ENCODE measurements at regions not wholly inside any gene's neighbourhood (a gene's known extent, or its start where the extent isn't known, plus 50 kb on each side); places are given as distances from the start of the nearest gene placed in this dataset.
A peak's percentile ranks its signal among the peaks of the same experiment; 100 is the strongest.
"Not testable (repeated sequence)": the region's sequence is repeated elsewhere in the genome, so short reads cannot be mapped to it uniquely, and the experiment has no call there.

DNA sequence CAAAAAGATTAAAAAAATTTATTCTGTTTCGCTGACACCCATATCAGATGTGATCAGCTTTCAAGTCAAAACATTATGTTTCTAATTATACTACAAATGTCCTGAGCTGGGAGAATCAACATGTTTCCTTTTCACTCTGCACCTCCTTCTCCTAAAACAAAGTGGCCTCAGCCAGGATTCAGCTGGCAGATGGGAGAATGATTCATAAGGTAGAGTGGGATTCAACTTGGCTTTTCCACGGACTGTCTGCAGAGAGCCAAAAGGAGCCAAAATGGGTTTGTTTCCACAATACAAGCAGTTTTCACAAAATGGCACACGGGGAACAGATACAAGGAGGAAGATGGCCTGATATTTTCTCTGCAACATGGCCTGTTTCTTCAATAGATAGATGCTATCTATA lies 376.5 kb upstream of the PRKCQ start:
- in situ Hi-C loops (cut with MboI; ENCODE audit: low pct_unique_long_range_greater_than_20kb, low sequenced_read_pairs), result no loop called here
- no peak for DNase-seq

DNA sequence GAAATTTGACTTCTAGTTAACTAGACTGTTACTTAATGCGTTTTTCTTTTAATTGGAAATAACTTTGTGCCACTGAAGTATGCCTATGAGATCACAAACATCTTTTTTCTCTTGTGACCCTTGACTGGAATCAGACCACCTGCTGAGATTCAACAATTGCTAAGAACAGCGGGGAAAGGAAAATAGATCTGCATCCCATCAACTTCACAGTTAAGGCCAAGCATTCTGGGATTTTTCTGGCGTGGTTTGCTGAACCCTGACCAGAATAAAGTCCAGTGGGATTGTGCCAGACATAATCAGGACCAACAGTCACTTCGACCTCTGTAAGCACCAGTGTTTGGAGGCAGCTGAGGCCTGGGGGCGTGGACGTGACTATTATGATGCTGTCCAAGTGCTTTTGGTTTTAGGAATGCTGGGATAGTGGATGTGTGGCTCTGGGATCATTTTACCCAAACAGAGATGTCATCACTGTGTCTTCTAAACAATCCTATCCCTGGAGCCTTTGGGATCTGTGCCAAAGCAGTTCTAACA lies 373.3 kb upstream of the PRKCQ start:
- in situ Hi-C loops (cut with MboI; ENCODE audit: low pct_unique_long_range_greater_than_20kb, low sequenced_read_pairs), result no loop called here
- DNase-seq, result no peak

DNA sequence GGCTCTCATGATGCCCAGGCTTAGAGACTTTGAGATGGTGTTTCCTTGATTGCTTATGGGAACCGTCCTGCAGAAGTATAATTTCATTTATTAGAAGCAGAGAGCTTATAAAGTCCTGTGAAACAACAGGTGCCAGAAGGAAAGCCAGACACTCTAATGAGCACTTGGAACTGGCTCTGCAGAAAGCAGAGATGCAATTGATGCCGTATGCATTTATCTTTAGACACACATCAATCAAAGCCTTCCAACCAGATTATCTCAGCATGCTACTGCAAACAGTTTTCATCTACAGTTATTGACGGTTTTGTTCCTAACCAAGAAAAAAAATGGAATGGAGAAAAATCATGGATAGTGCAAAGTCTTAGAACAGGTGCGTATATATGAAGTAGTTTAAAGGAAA lies 371.7 kb upstream of the PRKCQ start:
- in situ Hi-C loops (cut with MboI; ENCODE audit: low pct_unique_long_range_greater_than_20kb, low sequenced_read_pairs), result no loop called here
- no peak for DNase-seq

DNA sequence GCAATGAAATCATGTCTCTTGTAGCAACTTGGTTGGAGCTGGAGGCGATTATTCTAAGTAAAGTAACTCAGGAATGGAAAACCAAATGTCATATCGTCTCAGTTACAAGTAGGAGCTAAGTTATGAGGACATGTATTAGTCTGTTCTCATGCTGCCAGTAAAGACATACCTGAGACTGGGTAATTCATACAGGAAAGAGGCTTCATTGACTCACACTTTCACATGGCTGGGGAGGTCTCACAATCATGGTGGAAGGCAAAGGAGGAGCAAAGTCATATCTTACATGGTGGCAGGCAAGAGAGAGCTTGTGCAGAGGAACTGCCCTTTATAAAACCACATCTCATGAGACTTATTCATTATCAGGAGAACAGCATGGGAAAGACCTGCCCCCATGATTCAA lies 370.1 kb upstream of the PRKCQ start:
- in situ Hi-C loops (cut with MboI; ENCODE audit: low pct_unique_long_range_greater_than_20kb, low sequenced_read_pairs), result no loop called here

DNA sequence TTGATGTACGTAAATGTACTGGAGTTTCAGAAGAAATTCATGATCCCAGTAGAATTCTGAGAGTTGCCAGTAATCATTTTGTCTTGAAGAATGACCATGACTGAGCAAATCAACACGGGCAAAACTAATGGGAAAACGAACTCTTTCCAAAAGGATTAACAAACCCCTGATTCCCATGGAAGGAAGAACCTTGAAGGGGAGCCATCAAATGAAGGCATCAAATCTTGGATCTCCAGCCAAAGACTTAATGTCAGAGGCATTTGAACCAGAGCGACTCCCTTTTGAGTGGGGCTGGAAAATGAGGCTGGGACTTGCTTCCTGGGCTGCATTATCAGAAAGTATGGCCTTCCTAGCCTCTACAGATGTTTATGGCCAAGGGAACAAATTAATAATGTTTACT lies 364.4 kb upstream of the PRKCQ start:
- no peak for DNase-seq
- in situ Hi-C loops (cut with MboI; ENCODE audit: low pct_unique_long_range_greater_than_20kb, low sequenced_read_pairs), result no loop called here

More for the DNA sequence above, 370.1 kb upstream of the PRKCQ start:
- no peak for DNase-seq

DNA sequence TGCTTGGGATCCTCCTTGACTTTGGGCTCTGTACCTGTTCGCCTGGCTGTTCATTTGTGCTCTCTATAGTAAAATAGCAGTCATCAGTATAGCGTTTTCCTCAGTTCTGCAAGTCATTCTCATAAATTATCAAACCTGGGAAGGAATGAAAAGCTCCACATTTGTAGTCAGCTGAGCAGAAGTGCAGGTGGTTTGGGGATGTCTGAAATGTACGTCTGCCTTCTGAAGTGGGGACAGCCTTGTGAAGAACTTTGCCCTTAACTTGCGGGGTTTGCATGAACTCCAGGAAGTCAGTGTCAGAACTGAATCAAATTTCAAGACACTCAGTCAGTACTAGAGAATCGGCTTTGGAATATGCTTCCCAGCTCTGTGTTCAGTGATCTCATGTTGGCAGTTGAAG lies 358.3 kb upstream of the PRKCQ start:
- no peak for DNase-seq
- in situ Hi-C loops (cut with MboI; ENCODE audit: low pct_unique_long_range_greater_than_20kb, low sequenced_read_pairs), result no loop called here

DNA sequence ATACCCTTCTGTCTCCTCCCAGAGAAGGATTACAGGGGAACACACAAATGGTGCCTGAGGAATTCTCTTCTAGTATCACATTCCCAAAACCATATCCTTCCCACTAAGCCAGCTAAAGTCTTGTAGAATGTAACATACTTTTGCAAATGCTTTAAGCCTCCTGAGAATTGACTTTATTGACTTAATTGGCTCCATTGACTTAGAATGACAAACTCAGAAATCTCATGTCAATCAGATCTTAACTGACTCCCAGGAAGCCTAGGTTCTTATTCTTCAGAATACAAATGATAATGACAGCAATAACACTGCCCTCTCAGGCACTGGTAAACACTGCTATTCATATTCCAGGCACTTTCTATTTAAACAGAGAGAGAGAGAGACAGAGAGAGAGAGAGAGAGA lies 356.9 kb upstream of the PRKCQ start:
- in situ Hi-C loops (cut with MboI; ENCODE audit: low pct_unique_long_range_greater_than_20kb, low sequenced_read_pairs), result no loop called here
- DNase-seq, result no peak

DNA sequence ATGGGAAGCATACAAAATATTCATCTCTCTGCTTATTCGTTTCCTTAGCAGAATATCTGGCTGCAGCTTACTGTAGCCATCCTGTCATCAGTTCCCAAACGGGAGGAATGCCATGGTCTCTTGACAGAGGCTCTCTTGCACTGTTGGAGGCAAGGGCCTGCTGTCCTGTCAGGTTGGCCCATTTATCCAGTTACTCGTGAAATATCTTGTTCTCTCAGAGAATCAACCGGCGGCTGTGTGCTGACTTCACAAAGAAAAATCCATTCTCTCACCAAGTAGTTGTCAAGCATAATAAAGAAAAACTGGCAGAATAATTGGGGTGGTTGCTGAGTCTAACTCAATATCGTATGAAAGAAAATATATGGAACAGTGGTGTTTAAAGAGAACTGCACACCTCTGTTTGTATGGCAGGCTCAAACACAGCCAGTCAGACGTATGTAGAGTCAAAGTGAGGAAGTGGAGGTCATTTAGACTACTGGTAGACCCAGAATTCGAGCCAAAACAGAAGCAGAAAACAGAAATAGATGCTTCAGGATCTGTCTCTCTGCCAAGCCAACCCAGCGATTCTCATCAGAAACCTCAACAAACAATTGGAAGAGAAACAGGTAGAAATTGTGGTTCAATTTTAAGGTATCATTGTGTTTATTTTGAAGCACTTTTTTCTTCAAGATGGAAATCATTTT lies 349.2 kb upstream of the PRKCQ start:
- peak; percentile 74 for DNase-seq
- in situ Hi-C loops (cut with MboI; ENCODE audit: low pct_unique_long_range_greater_than_20kb, low sequenced_read_pairs), result no loop called here

DNA sequence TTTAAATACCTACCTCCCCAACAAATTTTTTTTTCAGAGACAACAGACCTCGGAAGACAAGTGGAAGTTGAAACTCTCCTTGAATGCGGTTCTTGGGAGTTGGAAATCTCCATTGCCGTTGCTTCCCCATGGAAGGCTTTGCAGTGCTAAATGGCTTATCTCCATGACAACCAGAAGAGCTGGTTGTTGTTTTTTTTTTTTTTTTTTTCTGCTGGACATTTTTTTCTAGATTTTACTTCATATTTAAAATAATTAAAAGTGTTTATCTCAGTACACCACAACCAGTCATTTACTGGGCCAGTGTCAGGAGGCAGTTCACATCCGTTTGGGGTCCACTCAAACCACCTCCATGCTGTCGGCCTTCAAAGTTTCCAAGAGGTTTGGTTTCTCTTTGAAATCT lies 348.5 kb upstream of the PRKCQ start:
- DNase-seq, result no peak
- in situ Hi-C loops (cut with MboI; ENCODE audit: low pct_unique_long_range_greater_than_20kb, low sequenced_read_pairs), result no loop called here

DNA sequence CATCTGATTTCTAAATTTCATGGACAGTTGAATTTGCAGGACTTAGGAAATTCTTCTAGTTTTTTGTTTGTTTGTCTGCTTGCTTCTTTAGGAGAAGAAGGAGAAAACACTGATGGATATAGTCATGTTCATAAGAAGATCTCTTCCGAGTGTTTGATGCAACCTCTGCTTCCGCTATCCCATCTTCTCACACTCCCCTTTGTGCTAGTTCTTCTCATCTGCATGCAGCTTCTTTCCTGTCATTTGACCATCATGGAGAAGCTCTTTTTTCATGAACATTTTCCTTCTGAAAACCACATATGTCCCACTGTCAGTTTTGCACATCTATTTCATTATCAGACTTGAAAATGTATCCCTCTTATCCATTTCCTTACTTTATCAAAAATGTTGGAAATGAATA lies 346.9 kb upstream of the PRKCQ start:
- in situ Hi-C loops (cut with MboI; ENCODE audit: low pct_unique_long_range_greater_than_20kb, low sequenced_read_pairs), result no loop called here
- DNase-seq, result peak; percentile 69

DNA sequence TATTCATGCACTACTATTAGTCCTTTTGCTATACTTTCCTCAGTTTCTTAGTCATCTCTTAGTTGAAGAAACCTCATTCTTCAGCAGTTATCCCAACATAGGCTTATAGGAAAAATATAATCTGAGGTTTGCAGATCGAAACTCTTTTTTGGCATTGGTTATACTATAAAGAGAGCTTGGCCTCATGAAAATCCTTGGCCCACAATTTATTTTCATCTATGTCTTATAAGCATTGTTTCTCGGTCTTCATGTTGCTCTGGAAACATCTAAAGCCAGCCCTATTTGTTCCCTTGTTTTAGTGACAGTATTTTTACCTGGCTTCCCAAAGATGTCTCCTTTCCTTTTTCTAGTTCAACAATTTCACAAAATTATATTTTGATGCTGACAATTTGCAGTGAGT lies 345.1 kb upstream of the PRKCQ start:
- in situ Hi-C loops (cut with MboI; ENCODE audit: low pct_unique_long_range_greater_than_20kb, low sequenced_read_pairs), result no loop called here
- DNase-seq, result no peak

DNA sequence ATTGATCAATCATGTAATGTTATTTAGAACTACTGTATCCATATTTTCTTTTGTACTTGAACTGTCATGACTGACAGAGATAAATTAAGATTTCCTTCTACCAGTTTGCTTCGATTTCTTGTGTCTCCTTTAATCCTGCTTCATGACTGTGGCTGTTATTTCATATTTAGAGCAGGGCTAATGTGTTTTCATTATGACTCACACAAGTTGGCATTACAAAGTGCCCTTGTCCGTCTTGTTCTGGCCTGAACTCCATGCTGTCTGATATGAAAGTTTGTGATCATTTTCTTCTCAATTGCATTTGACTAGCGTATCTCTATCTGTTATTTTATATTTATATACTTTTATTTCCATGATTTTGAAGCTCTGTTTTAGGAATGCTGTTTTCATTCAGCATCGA lies 344.1 kb upstream of the PRKCQ start:
- in situ Hi-C loops (cut with MboI; ENCODE audit: low pct_unique_long_range_greater_than_20kb, low sequenced_read_pairs), result loop anchor here (25.0 kb wide), 1 partner anchor 488 kb away; the partner anchor contains the start of gene SFMBT2
- DNase-seq, result no peak

DNA sequence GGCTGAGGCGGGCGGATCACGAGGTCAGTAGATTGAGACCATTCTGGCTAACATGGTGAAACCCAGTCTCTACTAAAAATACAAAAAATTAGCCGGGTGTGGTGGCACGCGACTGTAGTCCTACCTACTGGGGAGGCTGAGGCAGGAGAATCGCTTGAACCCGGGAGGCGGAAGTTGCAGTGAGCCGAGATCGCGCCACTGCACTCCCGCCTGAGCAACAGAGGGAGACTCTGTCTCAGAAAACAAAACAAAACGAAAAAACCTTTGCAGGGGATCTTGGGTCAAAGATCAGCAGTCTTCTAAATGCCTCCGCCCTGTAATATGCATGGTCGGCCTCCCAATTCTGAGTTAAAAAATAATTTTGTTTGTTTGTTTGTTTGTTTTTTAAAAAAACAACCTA lies 340.9 kb upstream of the PRKCQ start:
- in situ Hi-C loops (cut with MboI; ENCODE audit: low pct_unique_long_range_greater_than_20kb, low sequenced_read_pairs), result loop anchor here (25.0 kb wide), 1 partner anchor 491 kb away; the partner anchor contains the start of gene SFMBT2
- DNase-seq, result not testable (repeated sequence)

DNA sequence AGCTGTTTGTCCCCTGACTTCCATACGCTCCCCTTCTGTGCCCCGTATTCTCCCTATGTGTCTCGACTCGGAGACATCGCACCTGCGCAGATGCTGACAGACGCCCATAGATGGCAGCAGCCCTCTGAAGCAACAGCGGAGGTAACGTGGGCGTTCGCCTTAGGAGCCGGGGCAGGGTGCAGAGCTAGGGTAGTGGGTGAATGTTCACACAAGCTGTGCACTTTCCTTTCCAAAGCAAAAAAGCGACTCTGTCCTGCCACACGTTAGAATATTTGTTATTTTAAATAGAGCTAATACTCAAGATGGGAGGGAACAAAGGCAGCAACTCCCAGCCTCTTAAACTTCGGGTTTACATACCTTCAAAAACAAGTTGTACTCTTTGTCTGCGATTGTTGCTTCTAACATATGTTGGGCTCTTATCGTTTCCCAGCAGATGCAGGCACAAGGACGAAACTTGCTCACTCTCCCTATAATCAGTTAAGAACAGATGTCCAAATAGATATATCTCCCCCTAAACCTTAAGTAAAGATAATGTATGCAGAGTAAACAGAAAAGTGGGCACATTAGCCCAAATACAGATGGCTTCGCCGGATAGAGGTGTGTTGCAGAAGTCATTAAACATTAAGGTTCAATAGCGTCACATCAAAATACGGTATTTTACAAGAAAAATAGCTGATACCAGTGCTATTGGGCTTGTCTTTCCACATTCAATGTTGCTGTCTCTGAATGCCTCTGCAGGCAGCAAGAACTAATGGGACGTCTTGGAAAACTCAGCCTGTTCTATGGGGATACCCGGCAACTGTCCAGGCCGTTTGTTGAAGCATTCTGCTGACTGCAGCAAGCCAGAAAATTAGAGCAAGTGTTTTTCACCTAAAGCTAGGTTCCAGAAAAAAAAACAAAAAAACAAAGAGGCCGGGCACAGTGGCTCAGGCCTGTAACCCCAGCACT lies 340.3 kb upstream of the PRKCQ start:
- peak; percentile 75 for DNase-seq
- in situ Hi-C loops (cut with MboI; ENCODE audit: low pct_unique_long_range_greater_than_20kb, low sequenced_read_pairs), result loop anchor here (25.0 kb wide), 1 partner anchor 492 kb away; the partner anchor contains the start of gene SFMBT2

DNA sequence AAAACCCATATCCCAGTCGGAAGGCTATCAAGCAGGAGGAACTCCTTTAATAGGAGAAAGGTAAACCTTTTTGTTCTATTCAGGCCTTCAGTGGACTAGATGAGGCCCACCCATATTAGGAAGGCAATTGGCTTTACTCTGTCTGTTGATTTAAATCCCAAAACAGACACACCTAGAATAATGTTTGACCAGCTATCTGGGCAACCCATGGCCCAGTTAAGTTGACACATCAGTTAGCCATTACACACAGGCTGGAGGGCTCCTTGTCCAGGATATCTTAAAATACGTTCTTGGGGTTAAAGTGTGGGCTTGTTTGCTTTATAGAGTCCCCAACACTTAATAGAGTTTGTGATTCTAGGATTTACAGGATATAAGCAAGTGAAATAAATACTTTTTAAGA lies 339.0 kb upstream of the PRKCQ start:
- no peak for DNase-seq
- in situ Hi-C loops (cut with MboI; ENCODE audit: low pct_unique_long_range_greater_than_20kb, low sequenced_read_pairs), result loop anchor here (25.0 kb wide), 1 partner anchor 493 kb away; the partner anchor contains the start of gene SFMBT2

DNA sequence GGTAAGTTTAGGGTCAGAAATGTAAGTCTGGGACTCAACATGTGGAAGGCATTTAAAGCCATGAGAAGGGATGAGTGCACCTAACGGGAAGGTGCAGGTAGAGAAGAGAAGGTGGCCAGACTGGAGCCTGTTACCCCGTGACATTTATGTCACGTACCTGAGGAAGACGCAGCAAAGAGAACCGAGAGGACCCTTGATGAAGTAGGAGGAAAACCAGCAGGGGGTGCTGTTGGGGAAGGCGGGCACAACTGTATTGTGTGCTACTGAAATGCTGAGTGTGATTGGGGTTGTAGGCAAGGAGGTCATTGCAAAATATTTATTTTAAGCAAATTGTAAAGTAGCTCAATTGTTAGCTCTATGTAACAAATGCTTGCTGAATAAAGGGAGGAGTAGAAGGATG lies 338.2 kb upstream of the PRKCQ start:
- in situ Hi-C loops (cut with MboI; ENCODE audit: low pct_unique_long_range_greater_than_20kb, low sequenced_read_pairs), result loop anchor here (25.0 kb wide), 1 partner anchor 494 kb away; the partner anchor contains the start of gene SFMBT2

DNA sequence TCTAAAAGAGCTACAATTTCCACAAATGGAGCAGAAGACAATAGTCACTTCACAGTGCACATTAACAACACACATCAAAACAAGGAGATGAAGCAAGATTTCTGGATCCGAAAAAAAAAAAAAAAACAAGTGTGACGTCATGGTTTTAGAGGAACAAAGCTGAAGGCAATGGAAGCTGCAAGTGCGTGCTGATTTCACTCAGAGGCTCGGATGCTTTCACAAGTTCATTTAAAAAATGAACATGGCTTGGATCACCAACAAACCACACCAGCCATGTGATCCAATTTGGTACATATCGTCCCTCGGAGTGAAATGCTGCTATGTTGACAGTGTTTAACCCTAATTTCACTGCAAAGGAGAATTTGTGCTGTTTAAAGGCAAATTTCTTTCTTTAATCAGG lies 337.0 kb upstream of the PRKCQ start:
- in situ Hi-C loops (cut with MboI; ENCODE audit: low pct_unique_long_range_greater_than_20kb, low sequenced_read_pairs), result loop anchor here (25.0 kb wide), 1 partner anchor 495 kb away; the partner anchor contains the start of gene SFMBT2

More for the DNA sequence above, 338.2 kb upstream of the PRKCQ start:
- peak; percentile 76 for DNase-seq

DNA sequence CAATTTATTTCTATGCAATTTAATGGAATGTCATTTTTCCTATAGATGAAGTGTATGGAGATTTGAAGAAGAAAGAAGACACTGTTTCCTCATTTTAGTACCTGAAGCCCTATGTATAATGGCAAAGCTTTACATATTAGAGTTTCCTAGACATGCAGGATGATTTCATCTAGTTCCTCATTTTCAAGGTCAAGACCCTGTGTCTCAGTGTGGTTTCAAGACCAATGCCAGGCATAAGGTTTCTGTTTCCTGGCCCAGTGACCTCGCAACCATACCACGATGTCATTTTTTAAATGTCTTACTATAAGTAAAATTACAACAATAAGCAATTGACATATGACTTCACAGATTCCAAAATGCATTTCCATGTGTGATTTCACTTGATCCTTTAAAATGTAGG lies 336.5 kb upstream of the PRKCQ start:
- peak; percentile 77 for DNase-seq
- in situ Hi-C loops (cut with MboI; ENCODE audit: low pct_unique_long_range_greater_than_20kb, low sequenced_read_pairs), result loop anchor here (25.0 kb wide), 1 partner anchor 496 kb away; the partner anchor contains the start of gene SFMBT2

More for the DNA sequence above, 337.0 kb upstream of the PRKCQ start:
- no peak for DNase-seq

DNA sequence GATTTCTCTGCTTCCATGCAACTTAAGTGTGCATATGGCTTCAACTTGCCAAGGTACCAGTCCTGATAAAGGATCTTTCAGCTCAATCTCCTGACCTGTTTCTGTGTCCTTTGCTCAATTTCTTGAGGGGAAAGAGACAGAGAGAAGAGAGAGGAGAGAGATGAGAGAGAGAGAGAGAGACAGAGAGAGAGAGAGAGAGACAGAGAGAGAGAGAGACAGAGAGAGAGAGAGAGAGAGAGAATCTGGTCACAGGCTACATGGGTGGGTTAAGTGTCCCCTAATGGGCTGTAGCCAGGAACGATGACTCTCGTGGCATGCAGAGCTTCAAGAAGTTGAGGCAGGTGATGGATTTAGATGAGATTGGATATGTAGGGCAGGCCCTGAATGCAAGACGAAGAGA lies 335.2 kb upstream of the PRKCQ start:
- no peak for DNase-seq
- in situ Hi-C loops (cut with MboI; ENCODE audit: low pct_unique_long_range_greater_than_20kb, low sequenced_read_pairs), result loop anchor here (25.0 kb wide), 1 partner anchor 497 kb away; the partner anchor contains the start of gene SFMBT2

All from KBM-7 (cell line).